OCI-LY7 (cell line): ENCODE measurements at regions not wholly inside any gene's neighbourhood (a gene's known extent, or its start where the extent isn't known, plus 50 kb on each side); places are given as distances from the start of the nearest gene placed in this dataset.

ENCODE experiments used
- CTCF ChIP-seq: fragments of 200-600 bp; sonication (generic); conservative IDR thresholded peaks from 2 replicates; pipeline ENCODE4 v1.5.1; 2014; ENCODE audit warnings: mild to moderate bottlenecking, antibody characterized with exemption, low read length, moderate library complexity, mixed read lengths
- EZH2phosphoT487 ChIP-seq: fragments of 200-600 bp; sonication (generic); IDR thresholded peaks from 2 replicates; pipeline ENCODE4 v1.6.1; 2018; ENCODE audit warnings: low read depth, borderline replicate concordance, mild to moderate bottlenecking, mixed run types, antibody characterized with exemption, low read length, moderate library complexity, mixed read lengths

GRCh38 chr6:165052561-165053480 is 256.6 kb downstream of the C6orf118 start:
- TF ChIP-seq CTCF: no peak
- no peak for TF ChIP-seq EZH2phosphoT487
